GM23248 (cell line): ENCODE measurements at regions not wholly inside any gene's neighbourhood (a gene's known extent, or its start where the extent isn't known, plus 50 kb on each side); places are given as distances from the start of the nearest gene placed in this dataset.
A peak's percentile ranks its signal among the peaks of the same experiment; 100 is the strongest.

Source experiments
- DNase-seq: peaks from one replicate; pipeline ENCODE4 v3.0.0-alpha.2; 2015
- H2AFZ ChIP-seq: fragments of 200-600 bp; sonication (generic); 2 replicates; pipeline ENCODE4 v1.6.1; 2016; ENCODE audit warnings: antibody characterized with exemption
- H3F3A ChIP-seq: fragments of 200-600 bp; sonication (generic); 2 replicates; pipeline ENCODE4 v1.6.1; 2016; ENCODE audit warnings: mild to moderate bottlenecking, antibody characterized with exemption, mixed run types; ENCODE audit not compliant: insufficient read depth
- H3K27ac ChIP-seq: fragments of 200-600 bp; sonication (generic); 2 replicates; pipeline ENCODE4 v1.5.1; 2016; ENCODE audit warnings: mild to moderate bottlenecking
- H3K27me3 ChIP-seq: fragments of 200-600 bp; sonication (generic); replicated peaks from 2 replicates; pipeline ENCODE4 v1.6.1; 2016; ENCODE audit warnings: mild to moderate bottlenecking; ENCODE audit not compliant: insufficient read depth
- H3K36me3 ChIP-seq: fragments of 200-600 bp; sonication (generic); 2 replicates; pipeline ENCODE4 v1.6.1; 2016; ENCODE audit warnings: low read depth, mild to moderate bottlenecking
- H3K4me1 ChIP-seq: fragments of 200-600 bp; sonication (generic); 2 replicates; pipeline ENCODE4 v1.6.1; 2016; ENCODE audit warnings: mild to moderate bottlenecking; ENCODE audit not compliant: insufficient read depth
- H3K4me2 ChIP-seq: fragments of 200-600 bp; sonication (generic); one replicate; pipeline ENCODE4 v1.6.1; 2016; ENCODE audit warnings: mild to moderate bottlenecking; ENCODE audit not compliant: unreplicated experiment
- H3K4me3 ChIP-seq: fragments of 200-600 bp; sonication (generic); 2 replicates; pipeline ENCODE4 v1.5.1; 2016; ENCODE audit warnings: mild to moderate bottlenecking
- H3K79me2 ChIP-seq: fragments of 200-600 bp; sonication (generic); 2 replicates; pipeline ENCODE4 v1.6.1; 2016; ENCODE audit warnings: mild to moderate bottlenecking; ENCODE audit not compliant: insufficient read depth
- H3K9ac ChIP-seq: fragments of 200-600 bp; sonication (generic); 2 replicates; pipeline ENCODE4 v1.6.1; 2016; ENCODE audit warnings: mild to moderate bottlenecking
- H3K9me2 ChIP-seq: fragments of 200-600 bp; sonication (generic); 2 replicates; pipeline ENCODE4 v1.6.1; 2016; ENCODE audit warnings: mixed run types, mild to moderate bottlenecking, moderate library complexity; ENCODE audit not compliant: insufficient read depth
- H3K9me3 ChIP-seq: fragments of 200-600 bp; sonication (generic); one replicate; pipeline ENCODE4 v1.6.1; 2017; ENCODE audit warnings: low read depth
- H4K20me1 ChIP-seq: fragments of 200-600 bp; sonication (generic); 2 replicates; pipeline ENCODE4 v1.6.0; 2016; ENCODE audit not compliant: insufficient read depth
- EZH2 ChIP-seq: fragments of 200-600 bp; sonication (generic); IDR thresholded peaks from 2 replicates; pipeline ENCODE4 v1.6.1; 2018; ENCODE audit warnings: antibody characterized with exemption, mild to moderate bottlenecking; ENCODE audit not compliant: insufficient read depth, poor library complexity, severe bottlenecking
- EZH2phosphoT487 ChIP-seq: fragments of 200-600 bp; sonication (generic); IDR thresholded peaks from 2 replicates; pipeline ENCODE4 v1.6.1; 2018; ENCODE audit warnings: antibody characterized with exemption, moderate library complexity, mild to moderate bottlenecking, low read depth; ENCODE audit not compliant: insufficient read depth
- WGBS, 2 experiments: methylation state at CpG; one replicate each; pipeline ENCODE4 v1.1.6; 2015 to 2017; ENCODE audit warnings: low lambda C conversion rate in 2 of 2, low coverage in 1 of 2; ENCODE audit errors: missing lambda C conversion rate in 2 of 2; 5-methylcytosine and 5-hydroxymethylcytosine counted together
- in situ Hi-C: fragments of 300-500 bp; cut with MboI; formaldehyde crosslinking; loops from 2 replicates; pipeline ENCODE4 v1.15.0; 2020

DNA sequence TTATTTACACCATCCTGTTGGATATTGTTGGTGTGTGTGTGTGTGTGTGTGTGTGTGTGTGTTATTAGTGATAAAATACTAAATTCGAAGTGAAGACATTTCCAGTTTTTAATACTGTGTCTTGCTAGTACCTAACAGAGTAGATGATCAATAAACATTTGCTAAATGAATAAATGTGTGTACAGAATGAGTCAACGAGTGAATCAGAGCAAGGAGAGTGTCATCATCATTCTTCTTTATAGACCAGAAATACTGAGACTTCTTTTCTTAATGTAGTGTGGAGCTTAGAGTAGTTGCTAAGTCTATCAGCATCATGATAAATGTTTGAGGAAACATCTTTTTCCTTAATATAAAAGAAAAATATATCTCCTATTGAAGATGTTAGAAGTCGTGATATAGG, 169.7 kb upstream of the SATB2 start:
- Histone ChIP-seq H3K9me3 (no peaks in the 10 kb centered on the region), H4K20me1 (no peaks in the 10 kb centered on the region), H2AFZ (no peak overlapping the region), H3K27ac (no peak overlapping the region), H3F3A (no peaks in the 10 kb centered on the region), H3K9ac (no peak overlapping the region), H3K4me1 (no peaks in the 10 kb centered on the region), H3K79me2 (no peaks in the 10 kb centered on the region), H3K4me3 (no peak overlapping the region), H3K27me3 (no peaks in the 10 kb centered on the region; the same call in none of the 2 replicates), H3K4me2 (no peak overlapping the region), H3K36me3 (no peaks in the 10 kb centered on the region), H3K9me2 (peaks cover 3% of the 10 kb centered on the region; the same call in 1 of the 2 replicates)
- in situ Hi-C loops = no loop called here
- TF ChIP-seq EZH2phosphoT487 = no peak
- no peak for TF ChIP-seq EZH2
- WGBS, 2 experiments = 6 to 18% methylated on average over 3 of the region's 3 CpGs
- peak; percentile 43 for DNase-seq

DNA sequence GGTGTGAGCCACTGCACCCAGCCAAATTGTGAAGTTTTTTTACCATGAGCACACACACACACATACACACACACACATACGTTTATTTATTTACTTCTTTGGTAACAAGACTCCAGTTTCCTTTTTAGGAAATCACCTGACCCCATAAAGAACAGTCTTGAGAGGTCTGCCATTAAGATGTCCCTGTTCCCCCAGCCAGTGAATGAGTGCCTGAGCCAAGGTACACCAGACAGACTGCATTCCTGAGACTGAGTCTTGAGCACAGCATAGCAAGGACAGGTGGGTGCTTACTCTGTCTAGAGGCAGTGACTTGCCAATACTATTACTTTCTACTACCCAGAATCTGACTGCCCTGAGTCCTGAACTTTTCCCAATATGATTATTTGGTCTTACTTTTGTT, 167.2 kb upstream of the SATB2 start:
- H3K27me3 ChIP-seq = no peaks in the 10 kb centered on the region; the same call in 1 of the 2 replicates
- no peaks in the 10 kb centered on the region for H3F3A ChIP-seq
- no peaks in the 10 kb centered on the region for H3K9me3 ChIP-seq
- H3K36me3 ChIP-seq = no peaks in the 10 kb centered on the region
- DNase-seq = no peak
- no peak overlapping the region for H3K4me2 ChIP-seq
- H3K4me3 ChIP-seq = no peak overlapping the region
- TF ChIP-seq EZH2 (no peak), EZH2phosphoT487 (no peak)
- H3K9ac ChIP-seq = no peak overlapping the region
- H3K79me2 ChIP-seq = no peaks in the 10 kb centered on the region
- H3K9me2 ChIP-seq = peaks cover 3% of the 10 kb centered on the region; the same call in 1 of the 2 replicates
- no peak overlapping the region for H2AFZ ChIP-seq
- WGBS, 2 experiments = 13 to 30% methylated on average over 1 of the region's 1 CpG
- H3K27ac ChIP-seq = no peak overlapping the region
- H4K20me1 ChIP-seq = no peaks in the 10 kb centered on the region
- H3K4me1 ChIP-seq = no peaks in the 10 kb centered on the region
- in situ Hi-C loops = no loop called here

DNA sequence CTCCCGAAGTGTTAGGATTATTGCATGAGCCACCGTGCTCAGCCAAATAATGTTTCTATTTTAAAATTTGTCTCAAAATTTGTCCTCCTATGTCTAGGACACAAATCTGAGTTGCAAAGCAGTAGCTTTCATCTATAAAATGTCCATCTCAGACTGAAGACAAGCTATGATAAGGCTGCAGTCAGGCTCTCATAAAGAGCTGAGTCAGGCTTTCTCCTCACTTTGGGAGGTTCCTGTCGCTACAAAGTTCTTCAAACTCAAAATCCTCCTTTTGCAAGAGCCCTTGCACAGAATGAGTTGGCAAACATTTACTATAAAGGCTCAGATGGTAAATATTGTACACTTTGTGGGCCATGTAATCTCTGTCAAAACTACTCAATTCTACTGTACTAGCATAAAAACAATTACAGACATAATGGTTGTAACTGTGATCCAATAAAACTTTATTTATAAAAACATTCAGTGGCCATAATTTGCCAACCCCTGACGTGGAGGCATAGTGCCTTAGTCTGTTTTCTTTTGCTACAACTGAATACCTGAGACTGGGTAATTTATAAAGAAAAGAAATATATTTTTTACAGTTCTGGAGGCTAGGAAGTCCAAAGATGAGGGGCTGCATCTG, 154.9 kb upstream of the SATB2 start:
- Histone ChIP-seq H3K9ac (no peak overlapping the region), H3F3A (no peaks in the 10 kb centered on the region), H3K4me3 (no peak overlapping the region), H3K79me2 (no peaks in the 10 kb centered on the region), H3K4me2 (no peak overlapping the region), H3K36me3 (no peaks in the 10 kb centered on the region), H3K27ac (no peak overlapping the region), H3K4me1 (no peaks in the 10 kb centered on the region), H2AFZ (no peak overlapping the region), H3K27me3 (no peaks in the 10 kb centered on the region), H3K9me2 (no peaks in the 10 kb centered on the region), H4K20me1 (no peaks in the 10 kb centered on the region), H3K9me3 (no peaks in the 10 kb centered on the region)
- TF ChIP-seq EZH2 = no peak
- 47 to 57% methylated on average over 4 of the region's 4 CpGs for WGBS, 2 experiments
- in situ Hi-C loops = no loop called here
- no peak for DNase-seq

DNA sequence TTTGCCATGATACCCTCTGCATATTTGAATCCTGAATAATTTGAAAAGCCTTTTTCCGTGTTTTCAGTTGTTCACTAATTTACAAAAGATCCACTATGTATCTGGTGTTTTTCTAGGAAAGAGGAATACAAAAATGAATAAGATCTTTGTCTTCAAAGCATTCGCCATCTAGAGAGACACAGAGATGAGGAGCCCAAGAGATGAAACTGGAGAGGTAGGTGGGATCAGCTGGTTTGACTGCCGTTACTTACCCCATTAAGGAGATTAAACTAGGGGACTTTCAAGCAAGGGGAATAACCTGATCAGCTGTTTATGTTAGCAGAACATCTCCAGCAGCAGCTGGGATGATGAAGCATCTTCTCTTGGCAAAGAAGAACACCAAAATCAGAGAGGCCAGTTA, 150.2 kb upstream of the SATB2 start:
- H3K27ac ChIP-seq = no peak overlapping the region
- no peaks in the 10 kb centered on the region for H3K4me1 ChIP-seq
- in situ Hi-C loops = no loop called here
- no peaks in the 10 kb centered on the region for H3K79me2 ChIP-seq
- H3K27me3 ChIP-seq = 0 out of 2 replicates have a peak, but pooled peaks cover 7% of the 10 kb centered on the region
- no peaks in the 10 kb centered on the region for H4K20me1 ChIP-seq
- H3K9me3 ChIP-seq = no peaks in the 10 kb centered on the region
- no peak overlapping the region for H3K4me2 ChIP-seq
- DNase-seq = no peak
- no peaks in the 10 kb centered on the region for H3F3A ChIP-seq
- no peaks in the 10 kb centered on the region for H3K9me2 ChIP-seq
- no peak overlapping the region for H3K4me3 ChIP-seq
- TF ChIP-seq EZH2 (no peak), EZH2phosphoT487 (no peak)
- H3K9ac ChIP-seq = no peak overlapping the region
- H2AFZ ChIP-seq = no peak overlapping the region
- no peaks in the 10 kb centered on the region for H3K36me3 ChIP-seq
- WGBS, 2 experiments = 55 to 67% methylated on average over 3 of the region's 3 CpGs
